ENCODE measurements at regions not wholly inside any gene's neighbourhood (a gene's known extent, or its start where the extent isn't known, plus 50 kb on each side); places are given as distances from the start of the nearest gene placed in this dataset.

DNA sequence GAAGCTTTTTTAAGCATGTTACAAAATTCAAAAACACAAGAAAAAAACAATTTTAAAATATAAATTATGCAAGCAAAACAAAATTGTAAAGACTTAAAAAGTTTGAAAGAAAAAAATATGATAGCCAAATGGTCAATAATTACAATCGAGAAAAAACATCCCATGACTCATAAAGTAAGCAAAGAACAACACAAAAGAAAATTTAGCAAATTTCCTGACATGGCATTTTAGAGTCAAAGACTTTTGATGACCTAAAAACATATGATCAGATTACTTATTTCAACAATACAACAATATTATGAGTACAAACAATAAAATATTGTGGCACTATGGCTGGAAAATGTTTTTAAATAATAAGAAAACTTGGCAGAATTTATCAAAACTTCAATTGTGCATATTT lies 312.1 kb upstream of the MEOX2 start:
- intact Hi-C loops (cut with micrococcal nuclease) = no loop called here
- DNase-seq (no peak), ATAC-seq (no peak)

DNA sequence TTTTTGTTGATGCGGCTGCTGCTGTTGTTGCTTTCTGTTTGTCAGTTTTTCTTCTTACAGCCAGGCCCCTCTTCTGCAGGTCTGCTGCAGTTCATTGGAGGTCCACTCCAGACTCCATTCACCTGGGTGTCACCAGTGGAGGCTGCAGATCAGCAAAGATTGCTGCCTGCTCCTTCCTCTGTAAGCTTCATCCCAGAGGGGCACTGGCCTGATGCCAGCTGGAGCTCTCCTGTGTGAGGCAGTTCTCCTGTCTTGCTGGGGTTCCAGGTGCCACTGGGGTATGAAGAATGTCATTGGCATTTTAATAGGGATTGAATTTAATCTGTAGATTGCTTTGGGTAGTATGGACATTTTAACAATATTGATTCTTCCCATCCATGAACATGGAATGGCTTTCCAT lies 308.5 kb upstream of the MEOX2 start:
- intact Hi-C loops (cut with micrococcal nuclease) = no loop called here
- DNase-seq = no peak

DNA sequence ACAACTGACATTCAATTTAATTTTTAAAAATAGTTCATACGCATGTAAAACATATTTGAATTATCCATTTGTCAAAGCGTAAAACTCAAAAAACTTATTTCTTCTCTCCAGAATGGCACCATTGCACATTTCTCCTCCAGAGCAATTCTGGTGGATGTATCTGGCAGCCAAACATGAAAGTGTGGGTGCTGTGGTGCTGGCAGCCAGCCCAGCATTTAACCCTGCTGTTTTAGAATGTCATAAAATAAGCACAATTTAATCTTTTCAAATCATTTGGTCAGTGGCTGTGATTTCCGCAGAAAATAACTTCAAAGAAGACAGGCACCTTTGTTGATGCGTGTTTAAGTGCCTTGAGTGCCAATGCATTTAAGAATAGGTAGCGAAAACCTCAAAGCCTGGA lies 302.7 kb upstream of the MEOX2 start:
- intact Hi-C loops (cut with micrococcal nuclease) = no loop called here
- DNase-seq (no peak), ATAC-seq (no peak)

More for the DNA sequence above, 308.5 kb upstream of the MEOX2 start:
- no peak for ATAC-seq

DNA sequence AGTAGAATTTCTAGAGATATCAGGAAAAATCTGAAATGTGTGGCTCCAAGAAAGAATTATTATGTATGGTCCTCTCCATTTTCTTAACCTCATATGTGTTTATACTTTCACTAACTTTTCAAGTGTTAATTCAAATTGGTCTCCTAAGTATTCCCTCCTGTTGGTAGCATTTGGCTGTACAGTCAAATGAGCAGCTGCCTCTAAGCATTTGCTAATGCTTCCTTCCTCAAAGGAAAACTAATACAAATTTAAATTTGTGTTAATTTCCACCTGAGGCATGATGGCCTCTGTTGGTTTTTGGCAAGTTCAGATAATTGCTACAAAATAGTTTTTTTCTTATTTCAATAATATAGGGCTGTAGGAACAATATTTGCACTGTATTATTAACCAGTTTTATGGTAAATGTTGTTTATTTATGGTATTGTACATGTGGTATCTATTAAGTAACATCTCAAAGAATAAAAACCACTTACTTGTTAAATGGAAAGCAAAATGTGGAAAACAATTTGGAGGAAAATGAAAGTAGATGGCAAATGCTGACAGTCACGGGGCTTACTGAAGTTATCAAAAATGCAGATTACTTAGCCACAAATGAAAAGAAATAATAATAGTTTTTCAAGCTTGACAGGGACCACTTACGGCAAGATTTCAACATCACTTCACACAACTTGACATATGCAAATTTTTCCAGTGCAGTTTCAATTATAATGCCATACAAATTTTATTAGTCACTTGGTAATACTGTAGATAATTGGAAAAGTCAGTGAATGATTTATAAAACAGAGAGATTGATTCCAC lies 299.3 kb upstream of the MEOX2 start:
- intact Hi-C loops (cut with micrococcal nuclease) = no loop called here
- ATAC-seq (no peak), DNase-seq (no peak)

DNA sequence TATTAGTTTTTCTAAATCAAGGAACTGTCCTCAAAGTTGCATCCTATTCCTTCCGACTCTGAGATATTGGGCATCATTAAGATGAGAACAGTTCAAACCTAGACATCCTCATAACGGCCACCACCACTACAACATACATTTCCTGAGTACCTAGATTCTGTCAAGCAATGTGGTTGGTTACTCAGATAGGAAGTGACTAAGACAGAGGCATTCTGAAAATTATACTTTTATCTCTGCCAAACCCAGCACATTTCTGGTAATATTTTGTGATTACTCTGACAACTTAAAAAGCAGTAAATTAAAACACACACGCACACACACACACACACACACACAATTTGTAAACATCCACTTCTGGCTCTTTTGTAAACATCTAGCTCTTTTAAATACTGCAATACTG lies 291.2 kb upstream of the MEOX2 start:
- intact Hi-C loops (cut with micrococcal nuclease) = no loop called here
- ATAC-seq = no peak
- no peak for DNase-seq

DNA sequence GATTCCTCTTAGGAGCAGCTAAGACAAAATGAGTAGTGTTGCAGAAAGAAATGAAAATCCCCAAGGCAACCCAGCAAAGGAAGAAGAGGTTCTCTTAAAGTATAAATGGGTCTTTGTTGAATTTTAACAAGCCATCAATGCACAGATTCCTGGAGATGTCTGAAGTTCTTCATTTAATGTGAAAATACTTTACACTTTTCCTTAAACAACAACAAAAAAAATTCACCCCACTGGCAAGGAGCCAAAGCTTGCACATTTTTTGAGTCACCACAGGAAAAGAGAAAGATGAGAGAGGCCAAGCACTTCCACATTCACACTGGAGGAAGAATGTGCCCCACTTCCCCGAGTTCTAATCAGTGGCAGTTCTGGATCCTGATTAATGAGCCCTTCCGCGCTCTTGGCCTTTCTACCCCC lies 286.4 kb upstream of the MEOX2 start:
- intact Hi-C loops (cut with micrococcal nuclease) = no loop called here
- DNase-seq (no peak), ATAC-seq (peak; percentile 37)

DNA sequence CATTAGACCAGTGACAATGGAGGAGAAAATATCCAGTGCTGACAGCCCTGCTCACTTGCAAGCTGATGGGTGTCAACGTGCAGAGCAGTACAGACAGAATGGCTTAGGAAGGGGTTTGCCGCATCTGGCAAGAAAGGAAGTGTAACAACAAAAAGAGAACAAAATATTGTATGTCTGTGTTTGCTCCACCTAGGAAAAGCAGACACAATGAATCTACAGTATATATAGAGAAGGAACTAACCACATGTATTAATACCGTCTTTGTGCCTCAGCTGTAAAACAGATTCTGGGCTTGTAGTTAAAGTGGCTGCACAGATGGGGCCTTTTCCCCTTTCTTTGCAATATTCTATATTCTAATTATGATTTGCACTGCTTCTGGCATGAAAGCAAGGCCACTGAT lies 281.1 kb upstream of the MEOX2 start:
- no peak for ATAC-seq
- intact Hi-C loops (cut with micrococcal nuclease) = no loop called here

DNA sequence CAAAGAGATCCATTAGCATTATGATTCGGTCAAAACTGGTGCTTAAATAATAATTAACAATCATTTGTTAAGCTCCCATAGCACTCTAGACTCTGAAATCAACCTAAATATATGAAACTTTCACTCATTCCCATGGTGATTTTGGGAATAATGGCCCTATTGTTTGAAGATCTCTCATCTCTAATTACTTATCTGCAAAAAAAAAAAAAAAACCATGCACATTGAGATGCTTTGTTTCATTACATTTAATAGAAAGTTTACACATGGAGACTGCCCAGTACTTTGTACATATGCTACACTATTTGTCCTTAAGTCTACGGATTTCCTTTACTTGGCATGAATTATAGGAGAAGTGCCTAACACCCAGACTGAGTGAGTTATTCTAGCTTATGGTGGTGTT lies 280.6 kb upstream of the MEOX2 start:
- no peak for DNase-seq
- ATAC-seq = no peak
- intact Hi-C loops (cut with micrococcal nuclease) = no loop called here

More for the DNA sequence above, 281.1 kb upstream of the MEOX2 start:
- no peak for DNase-seq

DNA sequence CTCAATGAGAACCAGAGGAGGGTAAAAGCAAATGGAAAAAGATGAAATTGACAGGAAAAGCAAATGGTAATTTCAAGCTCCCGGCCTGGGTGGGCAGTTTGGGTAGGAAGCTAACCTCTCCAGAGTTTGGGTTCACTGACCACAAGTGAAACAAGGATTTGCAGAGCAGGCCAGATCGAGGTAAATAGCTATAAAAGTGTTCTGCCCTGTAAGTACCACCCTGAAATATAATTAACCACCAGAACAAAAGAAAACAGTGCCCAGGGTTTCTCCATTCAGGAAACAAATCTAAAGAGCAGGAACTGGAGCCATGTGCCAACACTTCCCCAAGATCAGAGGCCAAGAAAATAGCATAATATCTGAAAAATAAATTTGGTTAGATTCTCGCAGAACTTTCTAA lies 276.7 kb upstream of the MEOX2 start:
- DNase-seq (no peak), ATAC-seq (no peak)
- intact Hi-C loops (cut with micrococcal nuclease) = no loop called here

DNA sequence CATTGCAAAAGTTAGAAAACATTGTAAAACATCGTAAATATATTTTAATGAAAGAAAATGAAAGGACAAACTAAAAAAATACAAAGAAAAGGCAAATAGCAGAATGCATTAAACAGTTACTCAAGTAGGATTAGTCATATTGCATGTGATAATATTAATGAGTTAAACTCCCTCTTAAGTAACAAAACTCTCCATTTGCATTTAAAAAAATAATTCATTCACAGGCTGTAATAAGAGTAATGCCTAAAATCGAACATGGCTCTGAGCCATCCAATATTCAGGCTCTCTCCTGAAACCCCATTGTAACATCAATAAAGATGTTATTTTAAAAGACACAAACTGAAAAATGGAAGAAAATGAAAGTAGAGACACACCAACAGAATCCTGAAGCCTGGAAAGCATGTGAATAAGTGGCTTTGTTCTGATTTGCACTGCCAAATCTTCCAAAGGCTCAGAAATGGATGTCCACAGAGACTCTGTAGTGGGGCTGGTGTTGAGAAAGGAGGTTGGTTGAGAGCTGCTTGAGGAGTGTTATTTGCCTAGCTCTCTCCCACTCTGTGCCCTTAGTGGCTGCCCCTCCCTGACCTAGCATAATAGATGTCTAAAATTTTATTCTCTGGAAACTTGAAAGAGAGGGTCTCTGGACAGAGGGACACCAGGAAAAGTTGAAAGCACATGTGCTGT lies 268.3 kb upstream of the MEOX2 start:
- intact Hi-C loops (cut with micrococcal nuclease) = no loop called here

DNA sequence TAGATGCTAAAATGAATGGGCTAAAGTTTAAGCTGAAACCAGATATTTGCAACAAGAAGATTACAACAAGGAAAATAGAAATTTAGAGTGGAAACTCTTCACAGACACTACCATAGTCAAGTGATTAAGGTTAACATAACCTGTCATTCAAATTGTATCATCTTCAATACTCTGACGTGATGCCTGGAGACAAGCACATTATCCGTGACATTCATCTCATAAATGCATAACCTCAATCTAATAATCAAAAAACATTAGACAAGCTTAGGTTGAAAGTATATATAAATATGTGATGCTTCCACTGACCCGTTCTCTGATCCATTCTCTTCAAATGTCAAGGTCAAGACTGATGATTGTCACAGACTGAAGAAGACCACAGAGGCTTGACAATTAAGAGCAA lies 263.8 kb upstream of the MEOX2 start:
- intact Hi-C loops (cut with micrococcal nuclease) = no loop called here
- DNase-seq = no peak
- ATAC-seq = no peak

More for the DNA sequence above, 268.3 kb upstream of the MEOX2 start:
- ATAC-seq = peak; percentile 65
- no peak for DNase-seq

DNA sequence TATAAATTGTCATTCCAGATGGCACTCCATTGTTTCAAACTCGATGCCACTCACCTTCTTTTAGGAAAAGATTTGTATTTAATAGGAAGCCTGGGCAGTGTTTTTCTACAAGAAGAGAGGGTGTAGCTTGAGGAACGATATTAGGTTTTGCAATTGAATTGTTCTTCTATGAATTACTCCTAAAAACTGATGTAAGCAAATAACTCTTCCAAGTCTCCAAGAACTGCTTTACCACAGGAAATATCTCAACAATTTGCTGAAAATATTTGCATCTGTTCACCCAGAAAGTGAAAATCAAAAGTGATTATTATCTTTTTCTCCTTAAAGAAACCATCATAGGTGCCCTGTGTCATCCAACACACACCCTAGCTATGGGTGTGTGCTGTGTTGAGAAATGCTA lies 261.3 kb upstream of the MEOX2 start:
- DNase-seq (no peak), ATAC-seq (no peak)
- intact Hi-C loops (cut with micrococcal nuclease) = no loop called here

DNA sequence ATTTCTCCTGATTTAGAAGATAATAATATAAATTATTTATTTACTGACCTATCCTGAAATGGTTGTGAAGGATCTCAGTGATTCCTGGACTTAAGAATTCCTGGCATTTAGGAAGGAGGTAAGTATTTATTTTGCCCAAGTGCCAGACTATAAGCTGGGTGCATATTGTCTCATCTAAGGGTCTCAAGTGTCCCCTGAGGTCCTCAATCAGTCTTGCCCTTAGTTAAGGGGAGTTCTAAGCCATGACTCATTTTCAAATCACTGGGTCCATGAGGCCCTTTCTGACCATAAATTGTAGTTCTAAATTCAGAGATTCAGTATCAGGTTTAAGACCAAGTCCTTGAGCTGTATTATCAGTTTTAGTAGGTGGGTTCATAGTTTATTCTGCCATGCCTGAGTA lies 251.6 kb upstream of the MEOX2 start:
- ATAC-seq (no peak), DNase-seq (no peak)
- intact Hi-C loops (cut with micrococcal nuclease) = no loop called here

DNA sequence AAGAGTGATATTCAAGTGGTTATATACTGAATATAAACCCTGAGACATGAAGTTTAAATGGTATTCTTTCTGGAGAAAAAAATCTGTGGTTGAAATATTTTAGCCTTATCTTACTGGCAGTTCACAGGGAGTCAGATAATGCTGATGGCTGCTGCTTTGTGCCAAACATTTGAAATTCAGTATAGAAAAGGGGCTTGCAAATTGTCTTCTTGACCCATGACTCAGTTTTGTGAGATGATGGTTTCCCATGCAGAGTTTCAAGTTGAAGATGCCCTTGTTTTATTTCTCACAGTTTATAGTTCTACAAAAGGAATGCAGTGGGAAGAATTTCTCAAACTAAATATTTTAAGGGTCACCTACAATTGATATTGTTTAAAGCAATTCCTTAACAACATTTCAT lies 251.1 kb upstream of the MEOX2 start:
- ATAC-seq (no peak), DNase-seq (no peak)
- intact Hi-C loops (cut with micrococcal nuclease) = no loop called here

DNA sequence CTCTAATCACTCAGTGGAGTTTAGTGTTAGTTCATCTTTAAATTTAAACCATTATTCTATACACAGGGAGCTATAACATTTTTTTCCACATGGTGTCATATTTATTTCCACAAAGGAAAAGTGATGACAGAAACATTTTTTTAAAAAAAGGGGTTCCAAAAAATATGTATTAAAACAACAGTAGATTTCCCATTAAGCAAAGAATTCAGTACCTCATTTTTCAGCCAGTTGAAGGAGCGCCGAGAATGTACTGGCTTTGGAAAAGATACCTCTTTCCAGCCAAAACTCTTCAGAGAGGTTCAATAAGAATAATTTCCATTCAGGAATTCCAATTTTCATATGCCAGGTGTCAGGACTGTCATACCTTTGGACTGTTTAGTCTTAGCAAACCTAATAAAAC lies 250.5 kb upstream of the MEOX2 start:
- intact Hi-C loops (cut with micrococcal nuclease) = no loop called here
- ATAC-seq (no peak), DNase-seq (no peak)

DNA sequence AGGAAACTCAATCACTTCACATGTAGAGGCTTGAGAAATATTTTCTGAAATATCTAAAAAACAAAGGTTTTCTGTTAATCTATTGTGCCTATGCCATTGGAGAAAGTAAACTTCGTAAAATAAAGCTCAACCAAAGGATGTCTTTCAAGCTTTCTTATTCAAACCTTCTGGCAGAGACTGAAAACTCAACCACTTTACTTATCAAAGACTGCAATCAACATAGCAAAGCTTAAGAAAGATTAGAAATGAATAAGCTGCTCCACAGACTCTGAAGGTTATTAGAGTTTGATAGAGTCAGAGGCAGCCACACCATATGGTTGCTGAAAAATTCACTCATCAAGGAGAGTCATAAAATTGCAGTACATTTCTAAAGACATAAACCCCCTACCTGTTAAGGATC lies 245.8 kb upstream of the MEOX2 start:
- intact Hi-C loops (cut with micrococcal nuclease) = no loop called here
- ATAC-seq = no peak
- DNase-seq = no peak

DNA sequence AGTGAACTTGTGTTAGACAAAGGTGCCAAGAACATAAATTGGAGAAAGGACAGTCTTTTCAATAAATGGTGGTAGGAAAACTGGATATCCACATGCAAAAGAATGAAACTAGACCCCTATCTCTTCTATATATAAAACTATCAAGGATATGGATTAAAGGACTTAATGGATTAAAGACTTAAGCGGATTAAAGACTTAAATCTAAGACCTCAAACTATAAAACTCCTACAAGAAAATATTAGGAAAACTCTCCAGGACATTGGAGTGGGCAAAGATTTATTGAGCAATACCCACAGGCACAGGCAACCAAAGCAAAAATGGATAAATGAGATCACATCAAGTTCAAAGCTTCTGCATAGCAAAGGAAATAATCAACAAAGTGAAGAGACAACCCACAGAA lies 242.9 kb upstream of the MEOX2 start:
- DNase-seq = no peak
- intact Hi-C loops (cut with micrococcal nuclease) = no loop called here
- ATAC-seq = no peak

DNA sequence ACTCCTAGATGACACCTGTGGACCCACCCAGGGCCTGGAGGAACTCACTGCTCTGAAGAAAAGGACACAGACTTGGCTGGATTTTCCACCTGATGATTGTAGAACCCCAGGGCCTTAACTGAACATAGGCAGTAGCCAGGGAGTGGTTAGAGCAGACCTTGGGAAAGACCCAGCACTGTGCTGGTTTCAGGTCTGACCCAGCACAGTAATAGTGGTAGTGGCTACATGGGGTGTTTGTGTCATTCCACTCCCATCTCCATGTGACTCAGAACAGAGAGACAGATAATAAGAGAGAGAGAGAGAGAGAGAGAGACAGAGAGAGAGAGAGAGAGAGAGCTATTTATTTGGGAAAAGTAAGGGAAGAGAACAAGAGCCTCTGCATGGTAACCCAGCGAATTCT lies 239.1 kb upstream of the MEOX2 start:
- ATAC-seq = no peak
- DNase-seq = no peak
- intact Hi-C loops (cut with micrococcal nuclease) = no loop called here

DNA sequence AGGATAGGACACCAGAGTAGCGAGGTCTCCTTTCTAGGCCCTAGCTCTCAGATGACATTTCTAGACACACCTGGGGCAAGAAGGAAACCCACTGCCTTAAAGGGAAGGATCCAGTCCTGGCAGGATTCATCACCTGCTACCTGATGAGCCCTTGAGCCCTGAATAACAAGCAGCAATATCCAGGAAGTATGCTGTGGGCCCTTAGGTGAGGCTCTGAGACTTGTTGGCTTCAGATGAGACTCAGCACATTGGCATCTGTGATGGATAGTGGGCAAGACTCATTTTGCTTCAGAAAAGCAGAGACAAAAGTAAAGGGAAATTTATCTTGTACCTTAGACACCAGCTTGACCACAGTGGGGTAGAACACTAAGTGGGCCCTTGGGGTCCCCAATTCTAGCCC lies 238.4 kb upstream of the MEOX2 start:
- no peak for ATAC-seq

DNA sequence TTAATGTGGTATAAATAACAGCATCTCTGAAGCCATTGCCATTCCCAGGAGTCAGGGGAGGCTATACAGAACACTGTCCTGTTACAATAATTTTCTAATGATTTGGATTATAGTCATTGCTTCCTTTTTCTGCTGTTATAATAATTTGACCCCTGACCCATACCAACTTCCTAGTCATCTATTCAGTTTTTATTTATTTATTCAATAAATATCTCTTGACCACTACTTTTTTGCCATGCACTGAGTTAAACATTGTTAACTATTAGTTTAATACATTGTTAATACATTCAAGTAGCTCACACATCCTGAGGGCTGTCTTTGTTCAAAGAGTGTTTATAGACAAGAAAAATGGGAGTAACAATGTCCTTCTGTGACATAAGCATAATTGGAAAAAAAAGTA lies 235.5 kb upstream of the MEOX2 start:
- ATAC-seq = no peak
- intact Hi-C loops (cut with micrococcal nuclease) = no loop called here

More for the DNA sequence above, 238.4 kb upstream of the MEOX2 start:
- DNase-seq = no peak
- intact Hi-C loops (cut with micrococcal nuclease) = no loop called here

DNA sequence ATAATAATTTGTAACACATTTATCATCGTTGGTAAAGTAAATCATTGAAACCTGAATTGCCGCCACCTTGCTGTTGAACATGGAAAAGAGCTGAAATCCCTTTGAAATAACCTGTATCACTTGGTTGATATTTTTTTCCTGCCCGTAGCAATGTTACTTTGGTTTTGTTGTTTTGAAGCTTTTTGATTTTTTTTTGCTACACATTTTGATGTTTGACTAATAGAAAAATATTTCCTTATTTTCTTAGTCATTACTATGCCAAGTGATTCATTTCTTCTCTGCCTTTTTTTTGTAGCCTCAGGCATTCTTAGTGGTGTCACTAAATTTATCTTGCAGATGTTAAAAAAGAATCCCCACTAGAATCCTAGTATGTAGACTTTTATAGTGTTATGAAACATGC lies 235.1 kb upstream of the MEOX2 start:
- intact Hi-C loops (cut with micrococcal nuclease) = no loop called here
- no peak for ATAC-seq
- no peak for DNase-seq

More for the DNA sequence above, 235.5 kb upstream of the MEOX2 start:
- DNase-seq = no peak
